Activated CD4-positive, alpha-beta memory T cell treated with anti-CD3 and anti-CD28 coated beads, Interleukin-2, amount 10 ng/mL, durations not matched to agents 7 days and 5 days (primary cell): ENCODE measurements at regions not wholly inside any gene's neighbourhood (a gene's known extent, or its start where the extent isn't known, plus 50 kb on each side); places are given as distances from the start of the nearest gene placed in this dataset.

Experiments used
- CTCF ChIA-PET: fragments of 350-600 bp; sonication (Branson Sonifier 250); formaldehyde crosslinking; loops from one replicate; lab custom pipeline; 2021; ENCODE audit warnings: antibody characterized with exemption, inconsistent platforms; lab: Charles Lee
- POLR2A ChIA-PET: fragments of 350-600 bp; sonication (Branson Sonifier 250); formaldehyde crosslinking; loops from one replicate; lab custom pipeline; 2021; ENCODE audit warnings: antibody characterized with exemption; lab: Charles Lee
- DNase-seq: peaks from one replicate; pipeline ENCODE4 v3.0.0-alpha.2; 2020
- H3K27ac Mint-ChIP-seq: one replicate; pipeline ENCODE4 v1.8.0; 2021; ENCODE audit warnings: mild to moderate bottlenecking, mixed read lengths
- H3K27me3 Mint-ChIP-seq: one replicate; pipeline ENCODE4 v1.8.0; 2021; ENCODE audit warnings: mixed read lengths
- H3K36me3 Mint-ChIP-seq: one replicate; pipeline ENCODE4 v1.8.0; 2021; ENCODE audit warnings: low read depth, mixed read lengths
- H3K4me1 Mint-ChIP-seq: one replicate; pipeline ENCODE4 v1.8.0; 2021; ENCODE audit warnings: mixed read lengths
- H3K4me3 Mint-ChIP-seq: one replicate; pipeline ENCODE4 v1.8.0; 2021; ENCODE audit warnings: mild to moderate bottlenecking, mixed read lengths
- H3K9me3 Mint-ChIP-seq: one replicate; pipeline ENCODE4 v1.8.0; 2021; ENCODE audit warnings: mixed read lengths

GRCh38 chrX:42535233-42535632, 242.7 kb downstream of the PPP1R2C start:
- no peak for DNase-seq
- peaks cover 6% of the 10 kb centered on the region for H3K4me1 Mint-ChIP-seq
- H3K9me3 Mint-ChIP-seq, result peaks cover 2% of the 10 kb centered on the region
- H3K4me3 Mint-ChIP-seq, result no peak overlapping the region
- ChIA-PET CTCF (no interaction called here), POLR2A (no interaction called here)
- H3K27ac Mint-ChIP-seq, result no peak overlapping the region
- H3K36me3 Mint-ChIP-seq, result no peaks in the 10 kb centered on the region
- H3K27me3 Mint-ChIP-seq, result no peaks in the 10 kb centered on the region

- ChIA-PET CTCF (no interaction called here), POLR2A (no interaction called here)
- peaks cover 6% of the 10 kb centered on the region for H3K4me1 Mint-ChIP-seq
- no peak overlapping the region for H3K27ac Mint-ChIP-seq
- H3K9me3 Mint-ChIP-seq, result peaks cover 2% of the 10 kb centered on the region
- no peaks in the 10 kb centered on the region for H3K27me3 Mint-ChIP-seq
- H3K36me3 Mint-ChIP-seq, result no peaks in the 10 kb centered on the region
- DNase-seq, result no peak
- H3K4me3 Mint-ChIP-seq, result no peak overlapping the region
These were observed 244.2 kb downstream of the PPP1R2C start for GRCh38 chrX:42533761-42534160.

DNA sequence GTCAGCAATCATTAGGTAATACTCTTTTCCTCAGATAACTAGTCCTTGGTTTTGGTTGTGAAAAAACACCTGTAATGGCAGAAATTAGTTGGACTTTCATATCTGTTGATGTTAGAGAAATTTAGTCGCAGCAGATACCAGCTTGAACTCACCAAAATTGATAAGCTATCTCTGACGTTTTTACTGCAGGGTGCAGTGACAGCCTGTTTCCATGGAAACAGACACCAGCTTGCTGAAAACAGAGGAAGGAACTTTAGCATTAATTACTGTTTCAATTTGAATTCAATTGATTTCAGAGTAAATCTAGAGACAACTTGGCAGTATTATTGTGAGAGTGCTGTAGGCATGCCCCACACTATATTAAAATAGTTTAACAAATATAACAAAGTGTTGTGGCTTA, 246.5 kb downstream of the PPP1R2C start:
- no peak overlapping the region for H3K27ac Mint-ChIP-seq
- POLR2A ChIA-PET, result no interaction called here

DNA sequence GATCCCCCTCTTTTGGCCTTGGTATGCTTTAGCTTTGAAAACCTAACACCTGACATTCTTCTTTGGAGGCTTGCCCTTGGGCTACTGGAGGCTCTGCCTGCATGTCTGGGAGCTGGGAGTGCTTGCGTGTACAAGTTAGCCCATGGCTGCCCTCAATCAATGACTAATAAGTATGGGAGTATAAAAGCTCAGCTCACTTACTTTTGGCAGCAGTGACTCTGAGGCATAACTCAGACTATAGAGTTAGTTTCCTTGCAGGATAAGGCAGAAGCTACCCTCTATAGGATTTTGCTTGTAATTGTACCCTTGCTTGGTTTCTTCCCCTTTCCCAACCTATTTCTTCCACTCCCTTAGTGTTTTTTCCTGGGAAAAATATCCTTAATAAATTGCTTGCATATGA, 247.9 kb downstream of the PPP1R2C start:
- DNase-seq, result no peak
- Mint-ChIP-seq H3K4me3 (no peak overlapping the region), H3K27me3 (no peaks in the 10 kb centered on the region), H3K4me1 (no peaks in the 10 kb centered on the region), H3K27ac (no peak overlapping the region), H3K9me3 (peaks cover 2% of the 10 kb centered on the region), H3K36me3 (no peaks in the 10 kb centered on the region)
- POLR2A ChIA-PET, result no interaction called here
- CTCF ChIA-PET, result no interaction called here

More for the DNA sequence above, 246.5 kb downstream of the PPP1R2C start:
- Mint-ChIP-seq H3K36me3 (no peaks in the 10 kb centered on the region), H3K4me1 (no peaks in the 10 kb centered on the region), H3K4me3 (no peak overlapping the region), H3K27me3 (no peaks in the 10 kb centered on the region), H3K9me3 (peaks cover 2% of the 10 kb centered on the region)
- DNase-seq, result no peak
- CTCF ChIA-PET, result interaction anchor here (0.7 kb wide), 1 partner anchor 15 kb away, joined by 3 read pairs; no protein-coding TSS in a partner anchor

GRCh38 chrX:42524379-42524778, 253.6 kb downstream of the PPP1R2C start:
- no peaks in the 10 kb centered on the region for H3K4me1 Mint-ChIP-seq
- no peaks in the 10 kb centered on the region for H3K27me3 Mint-ChIP-seq
- no peaks in the 10 kb centered on the region for H3K36me3 Mint-ChIP-seq

DNA sequence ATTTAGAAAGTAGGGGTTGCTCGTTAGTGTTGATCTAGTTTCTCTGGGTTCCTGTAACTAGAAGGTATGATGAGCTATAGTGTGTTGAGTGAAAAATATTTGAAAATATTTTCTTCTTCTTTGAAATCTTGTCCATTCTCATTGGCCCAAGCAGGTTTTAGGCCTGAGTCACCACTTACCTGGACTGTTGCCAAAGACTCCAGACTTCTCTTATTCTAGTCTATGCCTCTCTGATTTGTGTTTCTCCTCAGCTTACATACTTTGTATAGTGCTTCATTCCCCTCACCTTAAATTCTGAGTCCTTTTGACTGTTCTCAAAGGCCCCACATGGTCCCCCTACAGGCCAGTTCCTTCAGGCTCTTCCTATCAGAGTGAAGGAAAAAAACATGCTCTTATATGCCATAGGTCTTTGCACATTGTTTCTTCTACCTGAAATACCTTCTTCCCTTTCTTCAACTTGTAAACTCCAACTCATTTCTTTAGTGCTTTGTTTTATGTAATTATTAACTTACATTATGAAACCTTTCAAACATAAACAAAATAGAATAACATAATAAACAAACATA, 258.2 kb downstream of the PPP1R2C start:
- no peaks in the 10 kb centered on the region for H3K4me1 Mint-ChIP-seq
- H3K36me3 Mint-ChIP-seq, result no peaks in the 10 kb centered on the region
- CTCF ChIA-PET, result no interaction called here
- H3K9me3 Mint-ChIP-seq, result no peaks in the 10 kb centered on the region
- no peaks in the 10 kb centered on the region for H3K27me3 Mint-ChIP-seq
- no peak overlapping the region for H3K4me3 Mint-ChIP-seq
- H3K27ac Mint-ChIP-seq, result no peak overlapping the region
- no peak for DNase-seq
- POLR2A ChIA-PET, result no interaction called here

More at GRCh38 chrX:42524379-42524778, 253.6 kb downstream of the PPP1R2C start:
- ChIA-PET CTCF (no interaction called here), POLR2A (no interaction called here)
- H3K27ac Mint-ChIP-seq, result no peak overlapping the region
- H3K4me3 Mint-ChIP-seq, result no peak overlapping the region
- no peak for DNase-seq
- no peaks in the 10 kb centered on the region for H3K9me3 Mint-ChIP-seq

DNA sequence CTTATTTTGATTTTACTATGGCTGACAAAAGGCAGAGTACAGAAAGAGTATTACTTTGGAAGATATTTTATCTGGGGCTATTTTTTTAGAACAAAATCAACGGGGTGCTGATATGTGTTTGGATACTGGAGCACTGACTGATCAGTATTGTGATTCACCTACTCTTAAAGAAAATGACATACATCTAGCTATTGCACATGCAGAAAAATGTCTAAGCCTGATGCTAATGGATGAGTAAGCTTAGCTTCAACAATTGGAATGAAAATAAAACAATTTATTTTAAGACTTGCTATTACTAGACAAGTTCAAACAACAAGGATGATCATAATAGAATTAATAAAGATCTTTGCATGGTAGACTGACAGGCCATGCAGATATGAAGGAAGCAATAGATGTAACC, 262.0 kb downstream of the PPP1R2C start:
- POLR2A ChIA-PET, result no interaction called here
- CTCF ChIA-PET, result no interaction called here
- Mint-ChIP-seq H3K27ac (no peak overlapping the region), H3K27me3 (no peaks in the 10 kb centered on the region), H3K4me1 (no peaks in the 10 kb centered on the region), H3K36me3 (no peaks in the 10 kb centered on the region), H3K4me3 (no peak overlapping the region), H3K9me3 (no peaks in the 10 kb centered on the region)
- no peak for DNase-seq

GRCh38 chrX:42505016-42505415, 272.9 kb downstream of the PPP1R2C start:
- Mint-ChIP-seq H3K27ac (no peak overlapping the region), H3K36me3 (no peaks in the 10 kb centered on the region), H3K9me3 (peaks cover 4% of the 10 kb centered on the region), H3K27me3 (no peaks in the 10 kb centered on the region), H3K4me3 (no peak overlapping the region), H3K4me1 (no peaks in the 10 kb centered on the region)
- ChIA-PET CTCF (no interaction called here), POLR2A (no interaction called here)
- DNase-seq, result no peak

- Mint-ChIP-seq H3K4me3 (no peak overlapping the region), H3K4me1 (no peaks in the 10 kb centered on the region), H3K27ac (no peak overlapping the region), H3K27me3 (no peaks in the 10 kb centered on the region), H3K9me3 (no peaks in the 10 kb centered on the region), H3K36me3 (no peaks in the 10 kb centered on the region)
- ChIA-PET POLR2A (no interaction called here), CTCF (no interaction called here)
- no peak for DNase-seq
These were observed 278.3 kb downstream of the PPP1R2C start for GRCh38 chrX:42499620-42500019.

- no peak overlapping the region for H3K27ac Mint-ChIP-seq
- H3K27me3 Mint-ChIP-seq, result no peaks in the 10 kb centered on the region
- DNase-seq, result no peak
- no peaks in the 10 kb centered on the region for H3K9me3 Mint-ChIP-seq
- H3K36me3 Mint-ChIP-seq, result no peaks in the 10 kb centered on the region
- H3K4me1 Mint-ChIP-seq, result no peaks in the 10 kb centered on the region
- CTCF ChIA-PET, result interaction anchor here (0.5 kb wide), 1 partner anchor 28 kb away, joined by 4 read pairs; no protein-coding TSS in a partner anchor
- POLR2A ChIA-PET, result no interaction called here
- H3K4me3 Mint-ChIP-seq, result no peak overlapping the region
These were observed 280.6 kb downstream of the PPP1R2C start for GRCh38 chrX:42497356-42497755.

DNA sequence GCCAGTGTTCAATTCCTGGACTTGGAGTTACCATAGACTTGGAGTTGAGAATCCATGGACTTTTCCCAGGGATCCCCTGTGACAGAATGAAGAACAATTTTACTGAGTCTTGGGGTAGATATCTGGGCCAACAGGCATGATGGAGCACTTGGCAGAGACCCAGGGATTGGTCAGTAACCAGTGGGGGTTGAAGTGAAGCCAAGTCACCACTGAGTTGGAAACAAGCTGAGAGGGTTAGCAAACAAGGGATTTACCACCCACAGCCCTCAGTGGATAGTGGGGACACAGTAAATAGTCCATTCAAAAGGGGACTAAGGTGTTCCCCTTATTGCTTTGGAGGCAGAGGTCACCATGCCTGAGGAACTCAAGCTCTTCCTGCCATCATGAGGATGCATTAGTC, 281.7 kb downstream of the PPP1R2C start:
- H3K27ac Mint-ChIP-seq, result no peak overlapping the region
- no peaks in the 10 kb centered on the region for H3K36me3 Mint-ChIP-seq
- DNase-seq, result no peak
- ChIA-PET CTCF (no interaction called here), POLR2A (no interaction called here)
- H3K4me3 Mint-ChIP-seq, result no peak overlapping the region
- H3K4me1 Mint-ChIP-seq, result no peaks in the 10 kb centered on the region
- no peaks in the 10 kb centered on the region for H3K9me3 Mint-ChIP-seq
- no peaks in the 10 kb centered on the region for H3K27me3 Mint-ChIP-seq

GRCh38 chrX:42495139-42495538, 282.8 kb downstream of the PPP1R2C start:
- H3K4me3 Mint-ChIP-seq, result no peak overlapping the region
- DNase-seq, result no peak
- no peaks in the 10 kb centered on the region for H3K36me3 Mint-ChIP-seq
- no peaks in the 10 kb centered on the region for H3K4me1 Mint-ChIP-seq
- H3K27me3 Mint-ChIP-seq, result no peaks in the 10 kb centered on the region
- H3K27ac Mint-ChIP-seq, result no peak overlapping the region
- H3K9me3 Mint-ChIP-seq, result no peaks in the 10 kb centered on the region
- ChIA-PET CTCF (no interaction called here), POLR2A (no interaction called here)

DNA sequence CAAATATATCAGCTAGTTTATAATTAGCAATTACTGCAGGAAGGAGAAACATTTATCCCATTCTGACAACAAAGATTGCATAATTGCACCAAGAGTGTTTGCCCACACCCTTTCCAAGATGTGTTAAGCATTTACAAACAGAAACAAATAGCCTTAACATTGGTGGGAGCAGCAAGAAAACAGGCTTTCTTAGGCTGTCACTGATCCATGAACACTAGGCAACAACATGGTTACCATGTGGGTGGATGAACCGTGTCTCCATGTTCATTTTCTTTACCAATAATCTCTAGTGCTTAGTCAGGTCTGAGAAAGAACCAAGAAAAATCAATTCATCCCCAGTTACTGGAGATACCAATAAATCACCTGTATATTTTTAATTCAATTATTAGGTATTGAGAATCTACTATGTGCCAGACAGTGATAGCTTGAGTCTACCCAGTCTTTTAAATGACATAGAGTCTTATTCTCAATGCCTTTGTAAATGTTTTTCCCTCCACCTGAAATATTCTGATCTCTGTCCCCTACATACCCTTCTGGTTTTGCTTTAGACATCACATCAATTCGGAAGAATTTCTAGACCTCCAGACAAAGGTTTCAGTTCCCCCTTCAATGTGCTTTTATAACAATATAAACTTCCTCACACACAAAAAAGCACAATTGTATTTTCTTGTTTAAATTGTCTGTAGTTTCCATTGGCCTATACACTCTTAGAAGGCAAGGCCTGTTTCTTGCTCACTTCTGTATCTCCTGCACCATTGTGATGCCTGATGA, 286.6 kb downstream of the PPP1R2C start:
- Mint-ChIP-seq H3K4me1 (no peaks in the 10 kb centered on the region), H3K4me3 (no peak overlapping the region), H3K9me3 (no peaks in the 10 kb centered on the region), H3K27me3 (no peaks in the 10 kb centered on the region), H3K36me3 (no peaks in the 10 kb centered on the region), H3K27ac (no peak overlapping the region)
- ChIA-PET CTCF (no interaction called here), POLR2A (no interaction called here)
- DNase-seq, result no peak

GRCh38 chrX:42490111-42490510, 287.9 kb downstream of the PPP1R2C start:
- Mint-ChIP-seq H3K4me3 (no peak overlapping the region), H3K36me3 (no peaks in the 10 kb centered on the region), H3K27me3 (no peaks in the 10 kb centered on the region), H3K4me1 (no peaks in the 10 kb centered on the region), H3K9me3 (no peaks in the 10 kb centered on the region), H3K27ac (no peak overlapping the region)
- CTCF ChIA-PET, result no interaction called here
- DNase-seq, result no peak
- POLR2A ChIA-PET, result no interaction called here
